D721Med (cell line): ENCODE measurements at regions not wholly inside any gene's neighbourhood (a gene's known extent, or its start where the extent isn't known, plus 50 kb on each side); places are given as distances from the start of the nearest gene placed in this dataset.

ENCODE experiments used
- DNase-seq: peaks from one replicate; pipeline ENCODE4 v3.0.0; 2011; ENCODE audit warnings: low spot score; ENCODE audit not compliant: insufficient read length
- FAIRE-seq: peaks from 2 replicates; lab custom pipeline; 2011; peaks lifted over from hg19 to GRCh38; lab: Jason Lieb, UNC
- TF ChIP-seq, protein P1 (sequence below): IDR thresholded peaks from 2 replicates; pipeline ENCODE4 v1.5.1; 2012; ENCODE audit warnings: mild to moderate bottlenecking, control low read depth; ENCODE audit not compliant: insufficient read depth; ENCODE audit errors: missing control alignments

DNA sequence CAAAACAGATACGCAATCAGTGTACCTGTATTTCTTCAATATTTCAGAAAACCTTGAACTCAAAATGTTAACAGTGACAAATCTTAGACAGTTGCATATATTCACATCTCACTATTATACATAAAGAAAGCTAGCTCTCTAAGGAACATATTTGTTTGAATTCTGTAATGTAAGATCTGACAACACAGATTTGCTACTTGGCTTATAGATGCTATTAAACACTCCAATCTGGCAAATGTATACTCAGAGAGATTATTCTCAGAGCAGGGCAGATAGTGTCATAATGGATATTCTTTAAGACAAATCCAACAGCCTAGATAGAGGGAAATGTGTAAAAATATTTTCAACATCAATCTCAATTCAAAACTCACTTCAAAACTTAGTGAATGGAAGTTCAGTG, 794.5 kb upstream of the CDH9 start:
- TF ChIP-seq, protein P1, sequence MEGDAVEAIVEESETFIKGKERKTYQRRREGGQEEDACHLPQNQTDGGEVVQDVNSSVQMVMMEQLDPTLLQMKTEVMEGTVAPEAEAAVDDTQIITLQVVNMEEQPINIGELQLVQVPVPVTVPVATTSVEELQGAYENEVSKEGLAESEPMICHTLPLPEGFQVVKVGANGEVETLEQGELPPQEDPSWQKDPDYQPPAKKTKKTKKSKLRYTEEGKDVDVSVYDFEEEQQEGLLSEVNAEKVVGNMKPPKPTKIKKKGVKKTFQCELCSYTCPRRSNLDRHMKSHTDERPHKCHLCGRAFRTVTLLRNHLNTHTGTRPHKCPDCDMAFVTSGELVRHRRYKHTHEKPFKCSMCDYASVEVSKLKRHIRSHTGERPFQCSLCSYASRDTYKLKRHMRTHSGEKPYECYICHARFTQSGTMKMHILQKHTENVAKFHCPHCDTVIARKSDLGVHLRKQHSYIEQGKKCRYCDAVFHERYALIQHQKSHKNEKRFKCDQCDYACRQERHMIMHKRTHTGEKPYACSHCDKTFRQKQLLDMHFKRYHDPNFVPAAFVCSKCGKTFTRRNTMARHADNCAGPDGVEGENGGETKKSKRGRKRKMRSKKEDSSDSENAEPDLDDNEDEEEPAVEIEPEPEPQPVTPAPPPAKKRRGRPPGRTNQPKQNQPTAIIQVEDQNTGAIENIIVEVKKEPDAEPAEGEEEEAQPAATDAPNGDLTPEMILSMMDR = no peak
- DNase-seq (no peak), FAIRE-seq (peak; percentile 70)

DNA sequence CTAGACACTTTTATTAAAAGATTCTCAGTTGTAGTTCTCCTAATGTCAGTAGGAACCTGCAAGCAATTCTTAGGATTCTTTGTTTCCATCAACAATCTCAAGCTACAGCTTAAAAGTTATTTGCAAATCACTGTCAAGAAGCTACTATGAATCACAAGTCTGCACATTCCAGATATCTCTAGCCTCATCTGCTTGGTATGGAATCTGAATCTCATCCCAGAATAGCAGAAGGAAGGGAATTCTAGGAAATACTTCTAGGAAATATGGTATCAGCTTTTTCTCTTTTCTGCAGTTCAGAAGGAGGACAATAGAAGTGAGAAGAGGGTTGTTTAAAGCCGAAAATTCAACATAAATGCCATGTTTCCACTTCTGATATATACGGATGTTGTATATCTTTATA, 792.2 kb upstream of the CDH9 start:
- FAIRE-seq (no peak), DNase-seq (no peak)
- TF ChIP-seq, protein P1 = no peak

DNA sequence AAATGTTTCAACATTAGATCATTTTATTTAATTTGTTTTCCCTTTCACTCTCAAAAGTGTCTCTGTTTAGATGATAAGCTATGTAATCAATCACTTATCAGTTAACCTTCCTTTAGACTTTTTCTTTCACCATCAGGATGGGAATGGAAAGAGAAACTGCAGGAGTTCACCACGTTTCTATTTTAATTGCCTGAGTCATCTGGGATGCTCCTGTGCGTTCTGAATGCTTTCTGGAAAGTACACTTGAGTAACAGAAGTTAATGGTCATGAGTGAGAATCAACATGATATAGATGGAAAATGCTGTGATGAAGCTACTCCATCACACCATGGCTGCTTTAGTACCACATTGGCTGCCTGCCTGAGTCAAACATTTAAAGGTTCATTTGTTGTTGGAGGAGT, 783.3 kb upstream of the CDH9 start:
- TF ChIP-seq, protein P1 = no peak
- DNase-seq = no peak
- FAIRE-seq = no peak

DNA sequence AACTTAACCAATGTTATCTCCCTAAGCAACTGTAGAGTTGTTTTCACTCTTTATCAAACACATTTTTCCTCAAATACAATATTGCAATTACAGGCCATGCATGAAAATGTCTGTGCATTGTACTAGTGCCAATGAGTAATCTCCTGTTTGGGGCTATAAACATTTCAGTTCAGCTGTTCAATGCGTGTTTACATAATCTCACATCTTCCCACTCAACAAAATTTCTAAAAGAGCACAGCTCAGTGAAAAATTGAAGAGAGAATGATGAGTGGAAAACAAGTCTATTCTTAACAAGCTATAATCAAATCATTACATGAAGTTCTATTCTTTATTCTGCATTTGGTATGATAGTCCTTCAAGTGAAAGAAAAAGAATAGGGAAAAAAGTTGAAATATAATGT, 780.5 kb upstream of the CDH9 start:
- TF ChIP-seq, protein P1 = no peak
- no peak for FAIRE-seq
- no peak for DNase-seq

DNA sequence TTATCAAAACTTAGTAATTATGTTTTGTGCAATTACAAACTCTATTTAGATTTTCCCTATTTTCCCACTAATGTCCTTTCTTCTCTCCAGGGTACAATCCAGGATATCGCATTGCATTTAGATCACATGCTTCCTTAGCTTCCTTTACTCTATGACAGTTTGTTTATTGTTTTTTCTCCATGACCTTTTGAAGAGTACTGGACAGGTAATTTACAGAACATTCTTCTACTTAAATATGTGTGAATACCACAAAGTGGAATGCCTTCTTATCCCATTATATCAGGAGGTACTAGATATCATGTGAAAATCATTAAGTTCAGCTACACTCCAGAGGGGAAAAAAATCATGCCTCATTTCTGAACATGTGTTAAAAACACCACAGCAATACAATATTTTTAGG, 776.6 kb upstream of the CDH9 start:
- TF ChIP-seq, protein P1 = no peak
- FAIRE-seq (no peak), DNase-seq (no peak)

DNA sequence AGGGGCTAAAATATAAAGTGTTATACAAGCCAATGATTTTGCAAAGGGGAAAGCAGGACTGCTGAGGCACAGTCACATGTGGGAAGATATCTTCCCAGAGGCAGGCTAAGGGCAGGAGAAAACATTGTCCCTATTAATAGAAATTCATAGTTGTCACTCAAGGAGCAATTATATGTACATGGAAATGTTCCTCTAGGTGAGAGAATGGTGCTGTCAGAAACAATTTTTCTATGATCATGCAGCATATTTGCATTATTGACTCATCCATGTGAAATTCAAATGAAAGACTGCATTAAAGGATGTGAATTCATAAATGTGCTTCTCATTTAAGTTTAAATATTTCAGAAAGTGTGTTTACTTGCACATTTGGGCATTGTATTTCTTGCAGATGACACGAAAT, 775.9 kb upstream of the CDH9 start:
- DNase-seq (no peak), FAIRE-seq (no peak)
- TF ChIP-seq, protein P1 = no peak

DNA sequence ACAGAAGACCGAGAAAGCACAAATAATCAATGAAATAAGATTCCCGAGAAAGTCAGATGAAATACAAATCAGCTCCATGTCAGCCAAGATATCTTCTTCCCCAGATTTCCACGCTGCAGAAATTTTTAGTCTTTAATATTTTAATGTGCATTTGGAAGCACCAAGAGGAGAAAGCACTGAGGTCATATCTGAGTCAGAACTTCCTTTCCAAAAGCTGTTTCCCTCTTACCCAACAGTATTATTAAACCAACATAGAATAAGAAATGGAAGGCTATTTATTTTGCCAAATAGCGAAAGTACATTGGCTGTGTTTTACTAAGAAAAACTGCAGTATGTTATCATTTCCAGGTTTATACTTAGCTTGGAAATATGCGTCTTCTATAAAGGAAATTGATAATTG, 772.1 kb upstream of the CDH9 start:
- FAIRE-seq (no peak), DNase-seq (no peak)
- TF ChIP-seq, protein P1 = no peak
